HG02885 (cell line): ENCODE measurements at regions not wholly inside any gene's neighbourhood (a gene's known extent, or its start where the extent isn't known, plus 50 kb on each side); places are given as distances from the start of the nearest gene placed in this dataset.
"Not testable (repeated sequence)": the region's sequence is repeated elsewhere in the genome, so short reads cannot be mapped to it uniquely, and the experiment has no call there.

ENCODE experiments used
- ATAC-seq: cut with Tn5 transposase; IDR thresholded peaks from one replicate; pipeline ENCODE4 v1.9.1; 2021; ENCODE audit warnings: mild to moderate bottlenecking; ENCODE audit not compliant: unreplicated experiment, poor library complexity

GRCh38 chr10:57627642-57628178, 640.0 kb downstream of the IPMK start:
- ATAC-seq = no peak

GRCh38 chr10:57624856-57625592, 642.7 kb downstream of the IPMK start:
- no peak for ATAC-seq

- ATAC-seq = no peak
Measured at GRCh38 chr10:57624066-57624465, 643.6 kb downstream of the IPMK start.

DNA sequence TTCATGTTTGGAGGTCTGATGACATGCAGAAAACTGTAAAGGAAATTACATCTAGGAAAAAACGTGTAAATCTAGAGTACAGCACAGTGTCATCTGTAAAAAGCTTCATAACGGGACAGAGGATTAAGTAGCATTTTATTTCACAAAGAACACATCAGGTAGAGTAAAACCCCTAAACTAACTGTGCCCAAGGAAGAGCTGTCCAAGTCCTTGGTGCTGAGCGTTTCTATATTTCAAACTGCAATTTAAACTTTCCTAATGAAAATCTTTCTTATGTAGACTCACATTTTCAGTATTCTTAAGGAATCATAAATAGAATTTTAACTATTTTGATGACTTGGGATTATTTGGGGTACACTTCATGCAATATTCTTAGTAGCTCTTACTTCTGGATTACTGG, 646.2 kb downstream of the IPMK start:
- ATAC-seq = no peak

- ATAC-seq = no peak
Measured at GRCh38 chr10:57605948-57606485, 661.7 kb downstream of the IPMK start.

- ATAC-seq = no peak
Measured at GRCh38 chr10:57599440-57599839, 668.3 kb downstream of the IPMK start.

GRCh38 chr10:57593983-57594573, 673.6 kb downstream of the IPMK start:
- ATAC-seq = no peak

GRCh38 chr10:57579926-57580325, 687.8 kb downstream of the IPMK start:
- ATAC-seq = peak; percentile 54

DNA sequence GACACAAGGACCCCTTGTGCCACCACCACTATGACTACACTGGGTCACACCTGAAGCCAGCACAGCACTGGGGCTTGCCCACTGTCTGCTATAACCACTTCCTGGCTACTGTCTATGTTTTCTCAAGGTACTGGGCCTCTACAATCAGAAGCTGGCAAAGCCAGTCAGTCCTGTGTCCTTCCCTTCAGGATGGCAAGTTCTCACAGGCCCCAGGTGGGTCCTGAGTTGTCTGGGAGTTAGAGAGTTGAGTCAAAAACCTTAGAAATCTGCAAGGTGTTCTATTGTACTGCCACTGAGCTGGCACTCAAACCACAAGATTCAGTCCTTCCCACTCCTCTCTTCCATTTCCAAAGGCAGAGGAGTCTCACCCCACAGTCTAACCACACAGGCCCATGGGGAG, 705.5 kb downstream of the IPMK start:
- no peak for ATAC-seq

DNA sequence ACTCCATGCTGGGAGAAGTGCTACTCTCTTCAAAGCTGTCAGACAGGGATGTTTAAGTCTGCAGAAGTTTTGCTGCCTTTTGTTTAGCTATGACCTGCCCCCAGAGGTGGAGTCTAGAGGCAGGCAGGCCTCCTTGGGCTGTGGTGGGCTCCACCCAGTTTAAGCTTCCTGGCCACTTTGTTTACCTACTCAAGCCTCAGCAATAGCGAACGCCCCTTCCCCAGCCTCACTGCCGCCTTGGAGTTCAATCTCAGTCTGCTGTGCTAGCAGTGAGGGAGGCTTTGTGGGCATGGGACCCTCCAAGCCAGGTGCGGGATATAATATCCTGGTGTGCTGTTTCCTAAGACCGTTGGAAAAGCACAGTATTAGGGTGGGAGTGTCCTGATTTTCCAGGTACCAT, 715.9 kb downstream of the IPMK start:
- ATAC-seq = not testable (repeated sequence)

DNA sequence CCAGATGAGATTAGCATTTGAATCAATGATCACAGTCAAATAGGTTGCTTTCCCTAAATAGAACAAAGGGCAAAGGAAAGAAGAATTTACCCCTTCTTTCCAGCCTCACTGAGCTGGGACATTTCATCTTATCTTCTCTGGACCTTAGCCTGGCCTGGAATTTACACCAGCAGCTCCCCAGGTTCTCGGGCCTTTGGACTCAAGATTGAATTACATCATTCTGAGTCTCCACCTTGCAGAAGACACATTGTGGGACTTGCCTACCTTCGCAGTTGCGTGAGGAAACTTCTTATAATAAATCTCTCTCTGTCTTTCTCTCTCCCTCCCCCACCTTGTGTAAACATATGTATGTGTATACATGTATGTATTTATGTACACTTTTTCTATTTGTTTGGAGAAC, 732.4 kb downstream of the IPMK start:
- no peak for ATAC-seq

DNA sequence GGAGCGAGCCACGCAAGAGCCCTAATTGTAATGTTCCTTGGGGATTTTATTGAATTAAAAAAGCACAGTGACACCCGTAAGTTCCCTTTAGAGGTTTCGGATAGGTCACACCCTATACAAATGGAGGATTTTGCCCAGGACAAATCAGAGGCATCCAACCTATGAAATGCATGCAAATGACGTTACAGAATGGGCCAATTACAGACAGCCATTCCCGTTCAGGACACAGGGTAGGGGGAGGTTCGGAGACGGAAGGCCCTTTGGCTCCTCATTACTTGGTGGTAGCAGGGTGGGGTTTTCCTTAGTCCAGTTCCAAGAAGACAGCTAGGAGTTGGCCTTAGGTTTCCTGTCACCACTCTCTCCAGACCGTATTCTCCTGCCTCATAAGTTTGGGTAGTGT, 754.1 kb downstream of the IPMK start:
- no peak for ATAC-seq

DNA sequence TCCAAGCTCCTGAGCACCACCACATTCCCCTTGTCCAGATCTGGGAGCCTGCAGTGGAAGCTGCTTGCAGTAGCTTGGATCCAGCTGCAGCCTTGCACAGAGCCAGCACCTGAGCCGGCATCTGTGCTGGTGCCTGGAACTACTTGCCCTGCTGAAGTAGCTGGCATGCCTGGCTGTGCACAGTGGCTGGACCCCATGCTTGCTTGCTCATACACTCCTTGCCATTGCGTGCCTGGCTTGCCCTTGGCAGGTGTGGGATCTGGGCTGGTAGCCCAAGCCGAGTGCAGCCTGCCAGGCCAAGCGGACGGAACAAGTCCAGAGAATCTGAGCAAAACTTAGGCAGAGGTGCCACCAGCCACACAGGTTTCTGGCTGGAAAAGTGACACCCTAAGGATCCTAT, 759.9 kb downstream of the IPMK start:
- ATAC-seq = no peak

GRCh38 chr10:57506414-57507094, 761.1 kb downstream of the IPMK start:
- ATAC-seq = no peak

GRCh38 chr10:57494486-57494885, 773.2 kb downstream of the IPMK start:
- no peak for ATAC-seq

- no peak for ATAC-seq
Measured at GRCh38 chr10:57482259-57482658, 785.4 kb downstream of the IPMK start.

- ATAC-seq = no peak
Measured at GRCh38 chr10:57472823-57473619, 794.7 kb downstream of the IPMK start.

DNA sequence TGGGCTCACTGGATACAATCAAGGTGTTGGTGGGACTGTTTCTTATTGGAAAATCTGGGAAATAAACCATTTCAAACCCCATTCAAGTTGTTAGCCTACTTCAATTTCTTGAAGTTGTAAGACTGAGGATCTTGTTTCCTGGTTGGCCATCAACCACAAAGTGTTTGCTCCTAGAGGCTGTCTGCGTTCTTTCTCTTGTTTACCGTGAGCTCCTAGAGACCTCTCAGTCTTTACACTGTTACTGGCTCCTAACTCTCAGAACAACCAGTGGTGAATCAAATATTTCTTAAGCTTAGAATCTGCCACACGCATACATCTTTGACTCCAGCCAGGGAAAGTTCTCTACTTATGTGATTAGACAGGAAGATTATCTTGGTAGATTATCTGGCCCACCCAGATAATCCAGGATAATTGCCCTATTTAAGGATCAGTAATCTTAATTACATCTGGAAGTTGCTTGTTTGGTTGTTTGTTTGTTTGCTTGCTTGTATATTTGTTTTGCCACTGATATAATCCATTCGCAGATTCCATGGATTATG, 798.7 kb downstream of the IPMK start:
- no peak for ATAC-seq

DNA sequence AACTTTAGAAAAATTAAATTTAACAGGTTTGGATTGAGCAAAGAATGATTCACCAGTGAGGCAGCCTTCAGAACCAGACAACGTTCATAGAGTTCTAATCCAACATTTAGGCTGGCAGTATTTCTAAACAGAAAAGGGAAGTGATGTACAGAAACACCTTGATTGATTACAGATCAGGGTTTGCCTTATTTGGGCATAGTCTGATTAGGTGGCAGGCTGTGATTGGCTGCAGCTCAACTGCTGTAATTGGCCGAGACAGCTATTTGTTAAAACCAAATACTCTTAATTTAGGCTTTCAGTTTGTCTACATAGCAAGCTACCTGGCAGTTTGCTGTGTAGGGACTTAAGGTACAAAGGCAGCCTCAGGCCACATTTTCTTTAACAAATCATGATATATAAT, 802.5 kb downstream of the IPMK start:
- ATAC-seq = no peak

DNA sequence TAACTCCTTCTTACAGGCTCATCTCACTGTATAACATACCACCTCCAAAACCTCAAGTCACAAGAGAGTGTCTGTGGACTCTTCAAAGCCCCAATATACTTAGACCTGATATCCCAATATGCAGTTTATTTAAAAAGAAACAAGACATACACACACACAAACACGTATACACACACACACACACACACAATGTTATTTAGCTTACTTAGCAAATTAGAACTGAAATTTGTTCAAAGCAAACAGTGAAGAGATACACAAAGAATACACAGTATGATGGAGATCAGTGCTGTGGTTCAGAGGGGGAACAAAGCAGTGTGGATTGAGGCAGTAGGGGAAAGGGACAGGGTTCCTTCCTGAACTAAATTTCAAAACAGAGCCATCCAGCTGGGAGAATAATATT, 807.2 kb downstream of the IPMK start:
- ATAC-seq = no peak
